Spleen (tissue), 11 donors: ENCODE measurements at regions not wholly inside any gene's neighbourhood (a gene's known extent, or its start where the extent isn't known, plus 50 kb on each side); places are given as distances from the start of the nearest gene placed in this dataset.
"Not testable (repeated sequence)": the region's sequence is repeated elsewhere in the genome, so short reads cannot be mapped to it uniquely, and the experiment has no call there.

ENCODE experiments used
- DNase-seq: peaks from one replicate; pipeline ENCODE4 v3.0.0-alpha.2; 2020
- H3K27ac ChIP-seq, 8 donors: fragments of 200-600 bp; sonication (generic) in 7 of 8; 1 replicate in 4 of 8; 2 replicates in 4 of 8; pipeline versions ENCODE4 v1.5.0 to v1.8.0; 2016 to 2021; ENCODE audit warnings: inconsistent platforms in 4 of 8, mild to moderate bottlenecking in 4 of 8, moderate library complexity in 1 of 8
- H3K27me3 ChIP-seq, 7 donors: fragments of 200-600 bp; sonication (generic) in 6 of 7; replicated peaks in 1 of 7; 1 replicate in 4 of 7; 2 replicates in 3 of 7; pipeline versions ENCODE4 v1.5.0 to v1.8.0; 2016 to 2021; ENCODE audit warnings: inconsistent platforms in 3 of 7, mild to moderate bottlenecking in 1 of 7
- H3K36me3 ChIP-seq, 6 donors: fragments of 200-600 bp; sonication (generic) in 5 of 6; 1 replicate in 4 of 6; 2 replicates in 2 of 6; pipeline versions ENCODE4 v1.5.0 to v1.8.0; 2016 to 2021; ENCODE audit warnings: inconsistent platforms in 2 of 6
- H3K4me1 ChIP-seq, 6 donors: fragments of 200-600 bp; sonication (generic) in 5 of 6; 1 replicate in 3 of 6; 2 replicates in 3 of 6; pipeline versions ENCODE4 v1.5.0 to v1.8.0; 2016 to 2021; ENCODE audit warnings: inconsistent platforms in 3 of 6
- H3K4me3 ChIP-seq, 8 donors: fragments of 200-600 bp; sonication (generic) in 7 of 8; 1 replicate in 4 of 8; 2 replicates in 4 of 8; pipeline versions ENCODE4 v1.5.0 to v1.8.0; 2016 to 2021; ENCODE audit warnings: inconsistent platforms in 4 of 8, mild to moderate bottlenecking in 4 of 8, moderate library complexity in 2 of 8
- H3K9me3 ChIP-seq, 8 donors: fragments of 200-600 bp; sonication (generic) in 7 of 8; 1 replicate in 4 of 8; 2 replicates in 4 of 8; pipeline versions ENCODE4 v1.5.0 to v1.8.0; 2016 to 2021; ENCODE audit warnings: inconsistent platforms in 4 of 8
- POLR2A ChIP-seq, 3 donors: fragments of 450-650 bp; IDR thresholded peaks; one replicate each; pipeline ENCODE4 v1.5.1; 2017; ENCODE audit warnings: antibody characterized with exemption in 3 of 3, mild to moderate bottlenecking in 1 of 3
- POLR2AphosphoS5 ChIP-seq, 3 donors: sonication (generic); formaldehyde crosslinking; IDR thresholded peaks; one replicate each; pipeline ENCODE4 v1.5.1; 2017; ENCODE audit warnings: antibody characterized with exemption in 3 of 3
- WGBS, 5 donors: extraction: QIAGEN DNeasy Blood & Tissue Kit in 3 of 5; methylation state at CpG; one replicate each; pipeline versions ENCODE4 v1.1.5 to v1.1.7; 2013 to 2018; 5-methylcytosine and 5-hydroxymethylcytosine counted together
- intact Hi-C: fragments of 100-400 bp; cut with DNase I; formaldehyde crosslinking; loops from one replicate; pipeline ENCODE4 v1.15.0; 2023; ENCODE audit warnings: low total_unique reads
- TF ChIP-seq, protein P1 (sequence below), 11 experiments: fragments of 200-600 bp in 7 of 11; fragments of 450-650 bp in 4 of 11; sonication (generic) in 4 of 11; IDR thresholded peaks in 8 of 11; conservative IDR thresholded peaks in 3 of 11; 1 replicate in 7 of 11; 2 replicates in 4 of 11; pipeline versions ENCODE4 v1.4.0 to v1.8.0; 2016 to 2021; ENCODE audit warnings: antibody characterized with exemption in 11 of 11, inconsistent platforms in 4 of 11, mild to moderate bottlenecking in 1 of 11
- donor health status: healthy with polysubstance abuse.
- donor health status: DM: no; HTN: no; CAD: no; lungs with moderate emphysema.
- donor health status: DM: no; HTN: no; CAD: no.
- donor health status: Bipolar disorder and iron deficiency.
- donor health status: healthy.
- donor health status: DM: no; HTN: no; CAD: no.
- donor health status: DM: yes; HTN: yes; CAD: no.

DNA sequence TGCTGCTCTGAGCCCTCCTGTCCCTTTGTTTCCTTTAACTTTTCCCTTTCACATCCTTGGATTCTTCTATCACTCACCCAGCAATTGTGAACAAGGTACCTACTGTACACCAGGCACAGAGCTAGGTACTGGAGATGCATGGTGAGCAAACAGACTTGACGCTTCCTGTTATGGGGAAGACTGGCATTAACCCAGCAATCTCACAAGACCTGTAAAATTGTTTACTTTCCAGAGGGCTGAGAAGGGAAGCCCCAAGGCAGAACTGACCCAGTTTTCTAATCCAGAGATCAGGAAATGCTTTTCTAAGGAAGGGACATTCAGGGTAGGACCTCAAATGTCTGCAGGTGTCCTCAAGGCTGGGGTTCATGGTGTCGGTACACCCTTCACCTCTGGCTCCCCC, 171.6 kb upstream of the KAZN start:
- Histone ChIP-seq H3K27me3 (peaks cover 0 to 32% (median 0%) of the 10 kb centered on the region in 7 donors), H3K27ac (no peak overlapping the region), H3K9me3 (no peaks in the 10 kb centered on the region), H3K4me3 (no peak overlapping the region), H3K36me3 (no peaks in the 10 kb centered on the region), H3K4me1 (no peaks in the 10 kb centered on the region)
- intact Hi-C loops: no loop called here
- no peak for TF ChIP-seq POLR2AphosphoS5 (IDR thresholded peaks at IDR 0.05)
- no peak for TF ChIP-seq POLR2A (IDR thresholded peaks at IDR 0.05)
- TF ChIP-seq, protein P1, sequence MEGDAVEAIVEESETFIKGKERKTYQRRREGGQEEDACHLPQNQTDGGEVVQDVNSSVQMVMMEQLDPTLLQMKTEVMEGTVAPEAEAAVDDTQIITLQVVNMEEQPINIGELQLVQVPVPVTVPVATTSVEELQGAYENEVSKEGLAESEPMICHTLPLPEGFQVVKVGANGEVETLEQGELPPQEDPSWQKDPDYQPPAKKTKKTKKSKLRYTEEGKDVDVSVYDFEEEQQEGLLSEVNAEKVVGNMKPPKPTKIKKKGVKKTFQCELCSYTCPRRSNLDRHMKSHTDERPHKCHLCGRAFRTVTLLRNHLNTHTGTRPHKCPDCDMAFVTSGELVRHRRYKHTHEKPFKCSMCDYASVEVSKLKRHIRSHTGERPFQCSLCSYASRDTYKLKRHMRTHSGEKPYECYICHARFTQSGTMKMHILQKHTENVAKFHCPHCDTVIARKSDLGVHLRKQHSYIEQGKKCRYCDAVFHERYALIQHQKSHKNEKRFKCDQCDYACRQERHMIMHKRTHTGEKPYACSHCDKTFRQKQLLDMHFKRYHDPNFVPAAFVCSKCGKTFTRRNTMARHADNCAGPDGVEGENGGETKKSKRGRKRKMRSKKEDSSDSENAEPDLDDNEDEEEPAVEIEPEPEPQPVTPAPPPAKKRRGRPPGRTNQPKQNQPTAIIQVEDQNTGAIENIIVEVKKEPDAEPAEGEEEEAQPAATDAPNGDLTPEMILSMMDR (IDR thresholded peaks at IDR 0.05 in 8 of 11, conservative IDR thresholded peaks at IDR 0.05 in 3 of 11): no peak
- no peak for DNase-seq
- WGBS, 5 donors: 82 to 92% (median 88%) methylated on average over 2 of the region's 2 CpGs

DNA sequence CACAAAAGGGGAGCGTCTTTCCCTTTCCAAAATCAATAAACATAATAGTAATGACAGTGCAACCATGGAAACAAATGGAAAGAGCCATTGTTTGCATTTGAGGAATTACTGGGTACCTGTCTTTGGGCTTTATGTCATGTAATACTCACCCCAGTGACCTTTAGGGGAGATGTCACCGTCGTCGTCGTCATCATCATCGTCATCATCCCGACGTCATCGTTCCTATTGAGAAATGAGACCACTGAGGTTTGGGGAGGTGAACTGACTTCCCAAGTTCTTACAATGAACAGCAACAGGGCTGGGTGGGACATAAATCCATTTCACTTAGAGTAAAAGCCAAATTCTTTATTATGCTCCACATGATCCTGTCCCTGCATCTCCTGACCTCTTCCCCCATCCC, 168.9 kb upstream of the KAZN start:
- H3K4me3 ChIP-seq: no peak overlapping the region
- no peak overlapping the region for H3K27ac ChIP-seq
- intact Hi-C loops: no loop called here
- no peak for DNase-seq
- no peak for TF ChIP-seq POLR2AphosphoS5 (IDR thresholded peaks at IDR 0.05)
- TF ChIP-seq, protein P1 (IDR thresholded peaks at IDR 0.05 in 8 of 11, conservative IDR thresholded peaks at IDR 0.05 in 3 of 11): no peak
- TF ChIP-seq POLR2A (IDR thresholded peaks at IDR 0.05): no peak
- 91 to 96% (median 93%) methylated on average over 9 of the region's 9 CpGs for WGBS, 5 donors
- no peaks in the 10 kb centered on the region for H3K36me3 ChIP-seq
- peaks cover 0 to 1% (median 0%) of the 10 kb centered on the region in 6 donors for H3K4me1 ChIP-seq
- peaks cover 0 to 27% (median 0%) of the 10 kb centered on the region in 7 donors for H3K27me3 ChIP-seq
- H3K9me3 ChIP-seq: peaks cover 0 to 4% (median 0%) of the 10 kb centered on the region in 8 donors

DNA sequence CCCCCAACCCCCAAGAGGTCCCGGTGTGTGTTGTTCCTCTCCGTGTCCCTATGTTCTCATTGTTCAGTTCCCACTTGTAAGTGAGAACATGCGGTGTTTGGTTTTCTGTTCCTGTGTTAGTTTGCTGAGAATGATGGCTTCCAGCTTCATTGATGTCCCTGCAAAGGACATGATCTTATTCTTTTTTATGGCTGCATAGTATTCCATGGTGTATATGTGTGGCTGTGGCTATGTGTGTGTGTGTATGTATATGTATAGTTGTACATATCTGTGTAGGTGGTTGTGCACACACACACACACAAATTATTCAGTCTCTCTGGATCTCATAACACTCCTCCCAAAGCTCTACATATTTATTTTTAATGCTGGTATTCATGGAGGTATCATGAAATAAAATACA, 165.8 kb upstream of the KAZN start:
- DNase-seq, H3K27ac ChIP-seq, H3K4me1 ChIP-seq, H3K36me3 ChIP-seq, H3K9me3 ChIP-seq, intact Hi-C loops, H3K4me3 ChIP-seq: not testable (repeated sequence)
- 93 to 97% (median 96%) methylated on average over 3 of the region's 3 CpGs for WGBS, 5 donors
- H3K27me3 ChIP-seq: peaks cover 0 to 28% (median 0%) of the 10 kb centered on the region in 7 donors

DNA sequence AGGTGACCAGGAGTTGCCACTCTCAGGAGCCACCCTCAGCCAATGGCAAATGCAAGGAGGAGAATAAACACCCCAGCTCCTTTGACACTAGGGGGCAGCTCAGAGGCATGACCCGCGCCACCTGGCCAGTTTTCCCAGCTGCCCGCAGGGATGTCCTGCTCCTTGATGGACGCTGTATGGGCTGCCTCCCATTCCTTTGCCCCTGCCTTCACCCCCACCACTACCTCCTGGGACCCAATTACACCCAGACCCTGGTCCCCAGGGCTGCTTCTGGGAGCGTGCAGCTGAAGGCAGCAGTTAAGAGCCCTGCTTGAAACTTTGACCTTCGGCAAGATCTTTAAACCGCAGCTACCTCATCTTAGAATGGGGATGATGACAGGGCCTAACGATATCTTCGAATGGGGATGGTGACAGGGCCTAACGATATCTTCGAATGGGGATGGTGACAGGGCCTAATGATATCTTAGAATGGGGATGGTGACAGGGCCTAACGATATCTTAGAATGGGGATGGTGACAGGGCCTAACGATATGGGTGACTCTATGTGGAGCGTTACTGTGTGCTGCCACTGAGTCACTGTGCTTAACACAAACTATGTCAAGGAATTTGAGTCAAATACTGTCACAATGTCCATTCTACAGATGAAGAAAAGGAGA, 163.0 kb upstream of the KAZN start:
- Histone ChIP-seq H3K27ac (no peak overlapping the region), H3K4me1 (peaks cover 0 to 6% (median 0%) of the 10 kb centered on the region in 6 donors), H3K36me3 (no peaks in the 10 kb centered on the region), H3K9me3 (peaks cover 0 to 4% (median 0%) of the 10 kb centered on the region in 8 donors), H3K27me3 (peaks cover 0 to 46% (median 0%) of the 10 kb centered on the region in 7 donors), H3K4me3 (no peak overlapping the region)
- WGBS, 5 donors: 84 to 91% (median 88%) methylated on average over 14 of the region's 14 CpGs
- intact Hi-C loops: no loop called here
- DNase-seq: no peak
- TF ChIP-seq, protein P1 (IDR thresholded peaks at IDR 0.05 in 8 of 11, conservative IDR thresholded peaks at IDR 0.05 in 3 of 11): no peak
- TF ChIP-seq POLR2AphosphoS5 (IDR thresholded peaks at IDR 0.05): no peak
- TF ChIP-seq POLR2A (IDR thresholded peaks at IDR 0.05): no peak
